Ishikawa (cell line): ENCODE measurements at regions not wholly inside any gene's neighbourhood (a gene's known extent, or its start where the extent isn't known, plus 50 kb on each side); places are given as distances from the start of the nearest gene placed in this dataset.

Source experiments
- CEBPB ChIP-seq: IDR thresholded peaks from 2 replicates; pipeline ENCODE4 v1.6.1; 2012
- CREB1 ChIP-seq: IDR thresholded peaks from 2 replicates; pipeline ENCODE4 v1.6.1; 2012; ENCODE audit warnings: low read depth
- EGR1 ChIP-seq: IDR thresholded peaks from 2 replicates; pipeline ENCODE4 v1.6.1; 2012
- EP300 ChIP-seq: IDR thresholded peaks from 2 replicates; pipeline ENCODE4 v1.6.1; 2012; ENCODE audit warnings: borderline replicate concordance
- FOXM1 ChIP-seq: IDR thresholded peaks from 2 replicates; pipeline ENCODE4 v1.6.1; 2012; ENCODE audit warnings: low read depth, borderline replicate concordance
- MAX ChIP-seq: IDR thresholded peaks from 2 replicates; pipeline ENCODE4 v1.6.1; 2012
- NFIC ChIP-seq: IDR thresholded peaks from 2 replicates; pipeline ENCODE4 v1.6.1; 2012
- RAD21 ChIP-seq: IDR thresholded peaks from 2 replicates; pipeline ENCODE4 v1.6.1; 2012; ENCODE audit warnings: low read depth
- REST ChIP-seq: IDR thresholded peaks from 2 replicates; pipeline ENCODE4 v1.6.1; 2012; ENCODE audit warnings: low read depth, mild to moderate bottlenecking
- TAF1 ChIP-seq: IDR thresholded peaks from 2 replicates; pipeline ENCODE4 v1.6.1; 2012; ENCODE audit warnings: low read depth, mild to moderate bottlenecking
- TCF12 ChIP-seq: IDR thresholded peaks from 2 replicates; pipeline ENCODE4 v1.6.1; 2012; ENCODE audit warnings: low read depth
- YY1 ChIP-seq: IDR thresholded peaks from 2 replicates; pipeline ENCODE4 v1.6.1; 2012; ENCODE audit warnings: low read depth
- ZBTB7A ChIP-seq: IDR thresholded peaks from 2 replicates; pipeline ENCODE4 v1.6.1; 2012; ENCODE audit warnings: low read depth

GRCh38 chr10:31171402-31172083 is 139.9 kb upstream of the ZNF438 start:
- TF ChIP-seq EP300 (no peak), TCF12 (no peak), ZBTB7A (no peak), YY1 (no peak), CEBPB (no peak), NFIC (no peak), FOXM1 (no peak), CREB1 (no peak), TAF1 (no peak), REST (no peak), MAX (no peak), RAD21 (no peak), EGR1 (no peak)
